Left cardiac atrium (tissue), 4 donors: ENCODE measurements at regions not wholly inside any gene's neighbourhood (a gene's known extent, or its start where the extent isn't known, plus 50 kb on each side); places are given as distances from the start of the nearest gene placed in this dataset.
"Not testable (repeated sequence)": the region's sequence is repeated elsewhere in the genome, so short reads cannot be mapped to it uniquely, and the experiment has no call there.

Source experiments
- ATAC-seq, 2 donors: fragments of 200-7000 bp; cut with Tn5 transposase; one replicate each; pipeline ENCODE4 v1.9.1; 2020; ENCODE audit warnings: mild to moderate bottlenecking in 2 of 2, moderate library complexity in 2 of 2
- DNase-seq: peaks from one replicate; pipeline ENCODE4 v3.0.0-alpha.2; 2020
- intact Hi-C, 2 donors: fragments of 100-400 bp; cut with DNase I; formaldehyde crosslinking; loops; one replicate each; pipeline versions ENCODE4 v1.14.1 to v1.15.1; 2022 to 2023
- donor health status: DM: no; HTN: yes; CAD: no.
- donor health status: DM: no; HTN: yes; CAD: no; lungs with severe emphysema.
- donor health status: DM: yes; HTN: yes; CAD: no.
- donor health status: Dilated cardiomyopathy.

- ATAC-seq, result no peak
- no peak for DNase-seq
- intact Hi-C loops, result no loop called here
These were observed 196.1 kb upstream of the PRSS1 start for GRCh38 chr7:142553216-142553615.

GRCh38 chr7:142548978-142549377 is 200.3 kb upstream of the PRSS1 start:
- DNase-seq, result no peak
- no peak for ATAC-seq
- intact Hi-C loops, result no loop called here

GRCh38 chr7:142546452-142546851 is 202.8 kb upstream of the PRSS1 start:
- ATAC-seq (no peak), DNase-seq (no peak)
- intact Hi-C loops, result no loop called here

GRCh38 chr7:142542942-142543341 is 206.3 kb upstream of the PRSS1 start:
- DNase-seq (no peak), ATAC-seq (no peak)
- intact Hi-C loops, result no loop called here

GRCh38 chr7:142542105-142542504 is 207.2 kb upstream of the PRSS1 start:
- no peak for ATAC-seq
- intact Hi-C loops, result no loop called here

GRCh38 chr7:142540371-142540770 is 208.9 kb upstream of the PRSS1 start:
- intact Hi-C loops, result no loop called here
- no peak for ATAC-seq
- no peak for DNase-seq

More at GRCh38 chr7:142542105-142542504, 207.2 kb upstream of the PRSS1 start:
- no peak for DNase-seq

GRCh38 chr7:142539901-142540300 is 209.4 kb upstream of the PRSS1 start:
- intact Hi-C loops, result no loop called here
- no peak for DNase-seq
- ATAC-seq, result no peak

GRCh38 chr7:142537760-142538159 is 211.5 kb upstream of the PRSS1 start:
- no peak for DNase-seq
- ATAC-seq, result no peak
- intact Hi-C loops, result no loop called here

- ATAC-seq, result peak; percentile 50 to 75
- intact Hi-C loops, result no loop called here
- peak; percentile 55 for DNase-seq
These were observed 214.0 kb upstream of the PRSS1 start for GRCh38 chr7:142535123-142535779.

- ATAC-seq (no peak), DNase-seq (no peak)
- intact Hi-C loops, result no loop called here
These were observed 214.5 kb upstream of the PRSS1 start for GRCh38 chr7:142534726-142535122.

- intact Hi-C loops, result no loop called here
- DNase-seq, result no peak
- no peak for ATAC-seq
These were observed 215.4 kb upstream of the PRSS1 start for GRCh38 chr7:142533920-142534319.

- DNase-seq, result no peak
- intact Hi-C loops, result no loop called here
- no peak for ATAC-seq
These were observed 219.7 kb upstream of the PRSS1 start for GRCh38 chr7:142529591-142529990.

- ATAC-seq (no peak), DNase-seq (no peak)
- intact Hi-C loops, result no loop called here
These were observed 220.5 kb upstream of the PRSS1 start for GRCh38 chr7:142528608-142529408.

GRCh38 chr7:142523821-142524460 is 225.3 kb upstream of the PRSS1 start:
- ATAC-seq (no peak), DNase-seq (no peak)
- intact Hi-C loops, result no loop called here

GRCh38 chr7:142522735-142523134 is 226.5 kb upstream of the PRSS1 start:
- no peak for DNase-seq
- no peak for ATAC-seq
- intact Hi-C loops, result no loop called here

GRCh38 chr7:142520885-142521284 is 228.4 kb upstream of the PRSS1 start:
- ATAC-seq, intact Hi-C loops, DNase-seq: not testable (repeated sequence)

- DNase-seq, ATAC-seq, intact Hi-C loops: not testable (repeated sequence)
These were observed 228.8 kb upstream of the PRSS1 start for GRCh38 chr7:142520455-142520854.

GRCh38 chr7:142519079-142520078 is 229.9 kb upstream of the PRSS1 start:
- no peak for ATAC-seq
- no peak for DNase-seq
- intact Hi-C loops, result no loop called here

GRCh38 chr7:142516038-142516501 is 233.2 kb upstream of the PRSS1 start:
- DNase-seq, result no peak
- ATAC-seq, result peak; percentile 30 to 84
- intact Hi-C loops, result no loop called here
